ENCODE measurements at regions not wholly inside any gene's neighbourhood (a gene's known extent, or its start where the extent isn't known, plus 50 kb on each side); places are given as distances from the start of the nearest gene placed in this dataset.

GRCh38 chr2:181389524-181389923, 67.7 kb upstream of the ITGA4 start:
- dilution Hi-C loops (cut with HindIII; ENCODE audit: low sequenced_read_pairs, unreplicated experiment): no loop called here
- H2BK20ac ChIP-seq (ENCODE audit: low read depth, low read length): no peak overlapping the region
- POLR2A ChIA-PET (ENCODE audit: unreplicated experiment): no interaction called here

More at GRCh38 chr2:181389524-181389923, 67.7 kb upstream of the ITGA4 start:
- no peak overlapping the region for H3K4me2 ChIP-seq (ENCODE audit: low read depth, low read length)
- H2AK5ac ChIP-seq (ENCODE audit: low read depth, low read length): no peak overlapping the region
- in situ Hi-C loops (cut with MboI; ENCODE audit: low sequenced_read_pairs): no loop called here
- no TSS peak for BruUV-seq (replicated peaks)
- no peak overlapping the region for H3K27ac ChIP-seq (ENCODE audit: insufficient read depth, low read length)
- no peak overlapping the region for H3K18ac ChIP-seq (ENCODE audit: low read depth, low read length)
- no peak overlapping the region for H3K56ac ChIP-seq (ENCODE audit: extremely low read depth, insufficient read depth, low read length)
- H4K20me1 ChIP-seq (ENCODE audit: insufficient read depth, low read length): no peaks in the 10 kb centered on the region
- no peak overlapping the region for H2BK5ac ChIP-seq (ENCODE audit: low read depth, low read length, poor library complexity, severe bottlenecking)
- no peak overlapping the region for H2BK15ac ChIP-seq (ENCODE audit: low read depth, low read length)
- TF ChIP-seq MAZ (IDR thresholded peaks at IDR 0.05; ENCODE audit: borderline replicate concordance, low read depth, low read length) (no peak), CHD1 (IDR thresholded peaks at IDR 0.05; ENCODE audit: low read depth, low read length) (no peak), MAFK (IDR thresholded peaks at IDR 0.05; ENCODE audit: low read depth, low read length) (no peak), MXI1 (IDR thresholded peaks at IDR 0.05; ENCODE audit: borderline replicate concordance, low read depth, low read length) (no peak), BHLHE40 (IDR thresholded peaks at IDR 0.05; ENCODE audit: low read depth, low read length) (no peak), FOS (IDR thresholded peaks at IDR 0.05; ENCODE audit: low read depth, low read length) (no peak), USF2 (IDR thresholded peaks at IDR 0.05; ENCODE audit: low read depth, low read length) (no peak), RFX5 (IDR thresholded peaks at IDR 0.05; ENCODE audit: low read depth, low read length) (no peak)
- H2BK120ac ChIP-seq (ENCODE audit: low read depth, low read length): no peak overlapping the region
- no peak overlapping the region for H3K14ac ChIP-seq (replicated peaks; ENCODE audit: low read depth, low read length)
- H3K9ac ChIP-seq (ENCODE audit: low read depth, low read length): no peak overlapping the region
- intact Hi-C loops (cut with micrococcal nuclease): no loop called here
- H3K4me1 ChIP-seq (ENCODE audit: control insufficient read depth, insufficient read depth, low read length): no peaks in the 10 kb centered on the region
- H2AFZ ChIP-seq (replicated peaks; ENCODE audit: low read length, poor library complexity): no peak overlapping the region
- H3K4ac ChIP-seq (ENCODE audit: low read depth, low read length): no peak overlapping the region
- WGBS, 2 experiments (ENCODE audit: extremely low coverage in 2 of 2, insufficient read length in 1 of 2): no CpG with 5 or more reads among the region's 3 CpGs
- H4K5ac ChIP-seq (ENCODE audit: low read depth, low read length): no peak overlapping the region
- no peaks in the 10 kb centered on the region for H3K79me1 ChIP-seq (ENCODE audit: low read depth in 1 of 2, low read length in 2 of 2)
- H3K23ac ChIP-seq (ENCODE audit: low read depth, low read length): no peak overlapping the region
- no peaks in the 10 kb centered on the region; the same call in 1 of the 2 replicates for H3K9me1 ChIP-seq (ENCODE audit: insufficient read depth, low read length)
- H3K27me3 ChIP-seq (ENCODE audit: control insufficient read depth, insufficient read depth, low read length): no peaks in the 10 kb centered on the region
- no peak overlapping the region for H4K8ac ChIP-seq (ENCODE audit: low read depth in 2 of 2, low read length in 2 of 2)
- CTCF ChIA-PET: interaction anchor here (1.1 kb wide), 1 partner anchor 68 kb away, joined by 3 read pairs; the partner anchor contains the start of gene ITGA4
- DNase-seq: no peak
- H4K91ac ChIP-seq (ENCODE audit: insufficient read depth, low read depth, low read length): no peak overlapping the region
- no peaks in the 10 kb centered on the region for H3K9me3 ChIP-seq (ENCODE audit: control insufficient read depth, insufficient read depth, low read length)
- H3K4me3 ChIP-seq (ENCODE audit: insufficient read depth, low read depth, low read length): no peak overlapping the region
- H2AK9ac ChIP-seq (replicated peaks; ENCODE audit: low read depth, low read length, poor library complexity): no peak overlapping the region
- ATAC-seq (ENCODE audit: low read depth): no peak
- no peaks in the 10 kb centered on the region for H3K36me3 ChIP-seq (ENCODE audit: control insufficient read depth, insufficient read depth, low read length)
